BLaER1 treated with 17β-estradiol and CSF1 and Interleukin-3, amounts not matched to agents 10 nM and 100 nM (cell line): ENCODE measurements at regions not wholly inside any gene's neighbourhood (a gene's known extent, or its start where the extent isn't known, plus 50 kb on each side); places are given as distances from the start of the nearest gene placed in this dataset.
A peak's percentile ranks its signal among the peaks of the same experiment; 100 is the strongest.

Experiments used
- H3K27ac ChIP-seq, 11 experiments: shearing (Covaris generic); formaldehyde crosslinking; 2 replicates each; pipeline ENCODE4 v1.8.1; 2022
- H3K27me3 ChIP-seq, 11 experiments: shearing (Covaris generic); formaldehyde crosslinking; 2 replicates each; pipeline ENCODE4 v1.8.1; 2022
- H3K36me3 ChIP-seq, 11 experiments: shearing (Covaris generic); formaldehyde crosslinking; 2 replicates each; pipeline ENCODE4 v1.8.1; 2022
- H3K4me1 ChIP-seq, 10 experiments: shearing (Covaris generic); formaldehyde crosslinking; 2 replicates each; pipeline ENCODE4 v1.8.1; 2022
- H3K4me2 ChIP-seq, 11 experiments: shearing (Covaris generic); formaldehyde crosslinking; 2 replicates each; pipeline ENCODE4 v1.8.1; 2022
- H3K4me3 ChIP-seq, 10 experiments: shearing (Covaris generic); formaldehyde crosslinking; 2 replicates each; pipeline ENCODE4 v1.8.1; 2022
- H3K9ac ChIP-seq, 11 experiments: shearing (Covaris generic); formaldehyde crosslinking; 2 replicates each; pipeline ENCODE4 v1.8.1; 2022
- H3K9me3 ChIP-seq, 11 experiments: shearing (Covaris generic); formaldehyde crosslinking; replicated peaks in 1 of 11; 2 replicates each; pipeline ENCODE4 v1.8.1; 2022
- H4K20me1 ChIP-seq, 11 experiments: shearing (Covaris generic); formaldehyde crosslinking; 2 replicates each; pipeline ENCODE4 v1.8.1; 2022
- Cebpa-rat ChIP-seq, 11 experiments: shearing (Covaris generic); IDR thresholded peaks; 2 replicates each; pipeline ENCODE4 v1.8.1; 2022

GRCh38 chr14:104361101-104361591 is 218.4 kb upstream of the C14orf180 start:
- Histone ChIP-seq H3K9me3 (peaks cover 0 to 12% (median 4%) of the 10 kb centered on the region in 11 experiments; a peak in 10 of 22 replicates), H3K4me3 (no peak overlapping the region), H3K4me2 (peak overlapping the region in 6 of 11 experiments; percentile 8 to 46 (median 28); a peak in 9 of 22 replicates), H3K36me3 (no peaks in the 10 kb centered on the region), H3K9ac (no peak overlapping the region), H3K4me1 (peaks cover 0 to 30% (median 7%) of the 10 kb centered on the region in 10 experiments; a peak in 10 of 20 replicates), H4K20me1 (peaks cover 0 to 8% (median 0%) of the 10 kb centered on the region in 11 experiments; a peak in 2 of 22 replicates), H3K27ac (no peak overlapping the region), H3K27me3 (no peaks in the 10 kb centered on the region)
- TF ChIP-seq Cebpa-rat (IDR thresholded peaks at IDR 0.05), result no peak

GRCh38 chr14:104361921-104362681 is 217.5 kb upstream of the C14orf180 start:
- TF ChIP-seq Cebpa-rat (IDR thresholded peaks at IDR 0.05), result no peak
- Histone ChIP-seq H3K9me3 (peaks cover 6 to 21% (median 11%) of the 10 kb centered on the region in 11 experiments; a peak in 17 of 22 replicates), H3K4me3 (no peak overlapping the region), H4K20me1 (peaks cover 0 to 8% (median 0%) of the 10 kb centered on the region in 11 experiments; a peak in 2 of 22 replicates), H3K36me3 (no peaks in the 10 kb centered on the region), H3K27ac (no peak overlapping the region), H3K9ac (no peak overlapping the region), H3K4me2 (peak overlapping the region in 1 of 11 experiments; percentile 44; a peak in 1 of 22 replicates), H3K27me3 (no peaks in the 10 kb centered on the region), H3K4me1 (peaks cover 0 to 30% (median 7%) of the 10 kb centered on the region in 10 experiments; a peak in 10 of 20 replicates)

- no peaks in the 10 kb centered on the region for H3K36me3 ChIP-seq
- peaks cover 0 to 8% (median 0%) of the 10 kb centered on the region in 11 experiments; a peak in 2 of 22 replicates for H4K20me1 ChIP-seq
- TF ChIP-seq Cebpa-rat (IDR thresholded peaks at IDR 0.05), result no peak
- H3K27ac ChIP-seq, result no peak overlapping the region
- no peak overlapping the region for H3K4me3 ChIP-seq
- peaks cover 6 to 26% (median 13%) of the 10 kb centered on the region in 11 experiments; a peak in 17 of 22 replicates for H3K9me3 ChIP-seq
- peaks cover 0 to 30% (median 7%) of the 10 kb centered on the region in 10 experiments; a peak in 10 of 20 replicates for H3K4me1 ChIP-seq
- H3K9ac ChIP-seq, result no peak overlapping the region
- no peaks in the 10 kb centered on the region for H3K27me3 ChIP-seq
- no peak overlapping the region for H3K4me2 ChIP-seq
Observed at GRCh38 chr14:104362761-104363605, 216.6 kb upstream of the C14orf180 start.

GRCh38 chr14:104363891-104364760 is 215.4 kb upstream of the C14orf180 start:
- peaks cover 0 to 8% (median 0%) of the 10 kb centered on the region in 11 experiments; a peak in 1 of 22 replicates for H4K20me1 ChIP-seq
- TF ChIP-seq Cebpa-rat (IDR thresholded peaks at IDR 0.05), result no peak
- peak overlapping the region in 2 of 11 experiments; percentile 6 to 10; a peak in 1 of 22 replicates for H3K4me2 ChIP-seq
- no peaks in the 10 kb centered on the region for H3K36me3 ChIP-seq
- H3K4me1 ChIP-seq, result peaks cover 0 to 30% (median 7%) of the 10 kb centered on the region in 10 experiments; a peak in 10 of 20 replicates
- H3K27ac ChIP-seq, result no peak overlapping the region
- no peak overlapping the region for H3K9ac ChIP-seq
- H3K27me3 ChIP-seq, result no peaks in the 10 kb centered on the region
- no peak overlapping the region for H3K4me3 ChIP-seq
- peaks cover 6 to 26% (median 13%) of the 10 kb centered on the region in 11 experiments; a peak in 17 of 22 replicates for H3K9me3 ChIP-seq

GRCh38 chr14:104364830-104365229 is 214.7 kb upstream of the C14orf180 start:
- Histone ChIP-seq H4K20me1 (peaks cover 0 to 7% (median 0%) of the 10 kb centered on the region in 11 experiments; a peak in 1 of 22 replicates), H3K9ac (no peak overlapping the region), H3K9me3 (peaks cover 6 to 26% (median 13%) of the 10 kb centered on the region in 11 experiments; a peak in 17 of 22 replicates), H3K4me3 (no peak overlapping the region), H3K36me3 (no peaks in the 10 kb centered on the region), H3K4me2 (no peak overlapping the region), H3K4me1 (peaks cover 0 to 33% (median 7%) of the 10 kb centered on the region in 10 experiments; a peak in 10 of 20 replicates), H3K27ac (no peak overlapping the region), H3K27me3 (no peaks in the 10 kb centered on the region)
- TF ChIP-seq Cebpa-rat (IDR thresholded peaks at IDR 0.05), result no peak

- no peak overlapping the region for H3K4me2 ChIP-seq
- no peak overlapping the region for H3K4me3 ChIP-seq
- H3K9ac ChIP-seq, result no peak overlapping the region
Observed at GRCh38 chr14:104366931-104367865, 212.4 kb upstream of the C14orf180 start.

More at GRCh38 chr14:104366931-104367865, 212.4 kb upstream of the C14orf180 start:
- Histone ChIP-seq H3K36me3 (no peaks in the 10 kb centered on the region), H3K27me3 (no peaks in the 10 kb centered on the region), H3K4me1 (peaks cover 0 to 23% (median 6%) of the 10 kb centered on the region in 10 experiments; a peak in 11 of 20 replicates), H3K9me3 (peaks cover 6 to 26% (median 13%) of the 10 kb centered on the region in 11 experiments; a peak in 17 of 22 replicates), H3K27ac (no peak overlapping the region), H4K20me1 (no peaks in the 10 kb centered on the region)
- TF ChIP-seq Cebpa-rat (IDR thresholded peaks at IDR 0.05), result no peak
